ENCODE measurements at regions not wholly inside any gene's neighbourhood (a gene's known extent, or its start where the extent isn't known, plus 50 kb on each side); places are given as distances from the start of the nearest gene placed in this dataset.
"Not testable (repeated sequence)": the region's sequence is repeated elsewhere in the genome, so short reads cannot be mapped to it uniquely, and the experiment has no call there.

DNA sequence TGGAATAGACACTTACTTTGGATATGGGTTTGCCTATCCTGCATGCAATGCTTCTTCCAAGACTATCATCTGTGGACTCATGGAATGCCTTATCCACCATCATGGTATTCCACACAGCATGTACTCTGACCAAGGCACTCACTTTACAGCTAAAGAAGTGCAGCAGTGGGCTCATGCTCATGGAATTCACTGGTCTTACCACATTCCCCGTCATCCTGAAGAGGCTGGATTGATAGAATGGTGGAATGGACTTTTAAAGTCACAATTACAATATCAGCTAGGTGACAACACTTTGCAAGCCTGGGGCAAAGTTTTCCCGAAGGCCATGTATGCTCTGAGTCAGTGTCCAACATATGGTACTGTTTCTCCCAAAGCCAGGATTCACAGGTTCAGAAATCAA lies 199.1 kb downstream of the GJA1 start:
- TF ChIP-seq, protein P1, sequence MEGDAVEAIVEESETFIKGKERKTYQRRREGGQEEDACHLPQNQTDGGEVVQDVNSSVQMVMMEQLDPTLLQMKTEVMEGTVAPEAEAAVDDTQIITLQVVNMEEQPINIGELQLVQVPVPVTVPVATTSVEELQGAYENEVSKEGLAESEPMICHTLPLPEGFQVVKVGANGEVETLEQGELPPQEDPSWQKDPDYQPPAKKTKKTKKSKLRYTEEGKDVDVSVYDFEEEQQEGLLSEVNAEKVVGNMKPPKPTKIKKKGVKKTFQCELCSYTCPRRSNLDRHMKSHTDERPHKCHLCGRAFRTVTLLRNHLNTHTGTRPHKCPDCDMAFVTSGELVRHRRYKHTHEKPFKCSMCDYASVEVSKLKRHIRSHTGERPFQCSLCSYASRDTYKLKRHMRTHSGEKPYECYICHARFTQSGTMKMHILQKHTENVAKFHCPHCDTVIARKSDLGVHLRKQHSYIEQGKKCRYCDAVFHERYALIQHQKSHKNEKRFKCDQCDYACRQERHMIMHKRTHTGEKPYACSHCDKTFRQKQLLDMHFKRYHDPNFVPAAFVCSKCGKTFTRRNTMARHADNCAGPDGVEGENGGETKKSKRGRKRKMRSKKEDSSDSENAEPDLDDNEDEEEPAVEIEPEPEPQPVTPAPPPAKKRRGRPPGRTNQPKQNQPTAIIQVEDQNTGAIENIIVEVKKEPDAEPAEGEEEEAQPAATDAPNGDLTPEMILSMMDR (IDR thresholded peaks at IDR 0.05): not testable (repeated sequence)
- TF ChIP-seq POLR2AphosphoS5 (IDR thresholded peaks at IDR 0.05; ENCODE audit: low read depth, low read length); SIN3A (IDR thresholded peaks at IDR 0.05; ENCODE audit: borderline replicate concordance, insufficient read depth, low read depth, low read length); TCF7L2 (IDR thresholded peaks at IDR 0.05; ENCODE audit: low read depth, low read length): not testable (repeated sequence)
- TF ChIP-seq, protein P2, sequence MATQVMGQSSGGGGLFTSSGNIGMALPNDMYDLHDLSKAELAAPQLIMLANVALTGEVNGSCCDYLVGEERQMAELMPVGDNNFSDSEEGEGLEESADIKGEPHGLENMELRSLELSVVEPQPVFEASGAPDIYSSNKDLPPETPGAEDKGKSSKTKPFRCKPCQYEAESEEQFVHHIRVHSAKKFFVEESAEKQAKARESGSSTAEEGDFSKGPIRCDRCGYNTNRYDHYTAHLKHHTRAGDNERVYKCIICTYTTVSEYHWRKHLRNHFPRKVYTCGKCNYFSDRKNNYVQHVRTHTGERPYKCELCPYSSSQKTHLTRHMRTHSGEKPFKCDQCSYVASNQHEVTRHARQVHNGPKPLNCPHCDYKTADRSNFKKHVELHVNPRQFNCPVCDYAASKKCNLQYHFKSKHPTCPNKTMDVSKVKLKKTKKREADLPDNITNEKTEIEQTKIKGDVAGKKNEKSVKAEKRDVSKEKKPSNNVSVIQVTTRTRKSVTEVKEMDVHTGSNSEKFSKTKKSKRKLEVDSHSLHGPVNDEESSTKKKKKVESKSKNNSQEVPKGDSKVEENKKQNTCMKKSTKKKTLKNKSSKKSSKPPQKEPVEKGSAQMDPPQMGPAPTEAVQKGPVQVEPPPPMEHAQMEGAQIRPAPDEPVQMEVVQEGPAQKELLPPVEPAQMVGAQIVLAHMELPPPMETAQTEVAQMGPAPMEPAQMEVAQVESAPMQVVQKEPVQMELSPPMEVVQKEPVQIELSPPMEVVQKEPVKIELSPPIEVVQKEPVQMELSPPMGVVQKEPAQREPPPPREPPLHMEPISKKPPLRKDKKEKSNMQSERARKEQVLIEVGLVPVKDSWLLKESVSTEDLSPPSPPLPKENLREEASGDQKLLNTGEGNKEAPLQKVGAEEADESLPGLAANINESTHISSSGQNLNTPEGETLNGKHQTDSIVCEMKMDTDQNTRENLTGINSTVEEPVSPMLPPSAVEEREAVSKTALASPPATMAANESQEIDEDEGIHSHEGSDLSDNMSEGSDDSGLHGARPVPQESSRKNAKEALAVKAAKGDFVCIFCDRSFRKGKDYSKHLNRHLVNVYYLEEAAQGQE (IDR thresholded peaks at IDR 0.05; ENCODE audit: insufficient read depth in 1 of 2, low read depth in 2 of 2, low read length in 1 of 2): not testable (repeated sequence)

All from Panc1 (cell line).